NCI-H2029 treated with DMSO at 0.1 percent for 48 hours (cell line): ENCODE measurements at regions not wholly inside any gene's neighbourhood (a gene's known extent, or its start where the extent isn't known, plus 50 kb on each side); places are given as distances from the start of the nearest gene placed in this dataset.
"Not testable (repeated sequence)": the region's sequence is repeated elsewhere in the genome, so short reads cannot be mapped to it uniquely, and the experiment has no call there.

Experiments used
- DNase-seq: peaks from one replicate; lab custom pipeline; 2025; lab: John Stamatoyannopoulos, UW

- no peak for DNase-seq
These were observed 340.0 kb upstream of the NDST4 start for GRCh38 chr4:115453416-115453815.

GRCh38 chr4:115452229-115452628 is 338.8 kb upstream of the NDST4 start:
- not testable (repeated sequence) for DNase-seq

- no peak for DNase-seq
These were observed 324.3 kb upstream of the NDST4 start for GRCh38 chr4:115437739-115438138.

DNA sequence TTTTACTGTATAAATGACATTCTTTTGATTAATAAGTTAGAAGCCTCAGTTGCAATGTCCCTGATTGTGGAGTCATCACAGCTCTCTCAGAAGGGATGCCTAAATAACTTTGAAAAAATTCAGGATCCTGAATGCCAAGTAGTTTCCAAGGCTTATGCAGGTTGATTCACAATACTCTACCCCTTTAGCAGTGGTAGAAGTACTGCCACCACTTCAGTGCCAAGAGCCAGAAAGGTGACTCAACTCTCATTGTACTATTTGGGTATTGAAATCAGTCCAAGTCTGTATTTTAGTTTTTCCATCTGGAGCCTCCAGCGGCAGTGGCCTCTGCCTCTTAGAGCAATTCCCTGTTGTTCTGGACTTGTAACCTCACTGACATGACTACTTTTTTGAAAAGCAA is 320.1 kb upstream of the NDST4 start:
- no peak for DNase-seq

- no peak for DNase-seq
These were observed 316.6 kb upstream of the NDST4 start for GRCh38 chr4:115430024-115430423.

DNA sequence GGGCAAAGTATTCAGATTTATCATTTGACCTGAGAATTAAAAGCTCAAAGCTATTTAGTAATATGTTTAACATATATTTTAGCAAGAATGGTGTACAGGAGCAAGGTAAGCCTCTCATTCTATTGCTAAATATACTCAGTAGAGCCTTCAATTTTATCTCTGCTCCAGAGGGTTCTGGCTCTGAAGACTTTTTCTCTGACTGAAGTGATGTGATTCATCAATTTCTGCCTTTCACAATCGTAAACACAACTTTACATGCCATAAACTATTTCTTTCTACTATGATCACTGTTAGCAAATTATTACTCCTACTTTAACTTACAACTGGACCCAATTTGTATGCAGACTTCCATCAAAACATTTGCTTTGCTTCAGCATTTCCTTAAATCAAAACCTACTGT is 315.0 kb upstream of the NDST4 start:
- no peak for DNase-seq

DNA sequence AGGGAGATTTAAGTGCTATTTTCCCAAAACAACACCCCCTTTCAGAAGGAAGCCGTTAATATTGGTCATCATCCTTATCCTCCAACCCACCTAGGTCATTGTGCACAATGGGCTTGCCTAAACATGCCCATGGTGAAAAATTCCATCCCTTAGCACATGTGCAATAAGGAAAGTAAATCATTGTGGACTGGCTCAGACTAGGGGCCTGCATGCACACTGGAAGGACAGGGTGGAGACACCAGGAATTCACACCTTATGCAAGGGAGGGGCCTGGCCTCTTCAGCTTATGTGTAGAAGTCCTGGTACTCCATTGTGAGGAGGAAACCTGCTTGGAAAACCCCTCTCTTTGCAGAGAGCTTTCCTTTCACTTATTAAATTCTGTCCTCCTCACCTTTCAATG is 311.4 kb upstream of the NDST4 start:
- no peak for DNase-seq

- no peak for DNase-seq
These were observed 305.4 kb upstream of the NDST4 start for GRCh38 chr4:115418635-115419396.

DNA sequence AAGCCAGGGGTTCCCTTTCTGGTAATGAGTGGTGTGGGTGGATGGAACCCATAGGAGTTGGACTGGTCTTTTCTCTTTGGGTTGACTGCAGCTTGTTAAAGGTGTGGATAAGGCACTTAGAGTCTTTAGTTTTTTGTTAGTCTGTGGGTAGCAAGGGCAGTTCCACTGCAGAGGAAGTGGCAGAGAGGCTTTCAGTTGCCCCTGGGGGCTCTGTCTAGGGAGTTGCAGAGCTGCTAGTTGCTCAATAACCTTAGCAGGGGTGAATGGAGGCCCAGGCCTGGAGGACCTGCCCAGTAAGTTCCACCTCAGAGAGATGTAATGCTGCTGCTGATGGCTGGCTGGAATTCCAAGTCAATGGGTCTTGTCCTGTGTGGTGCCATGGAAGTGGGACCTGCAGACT is 282.6 kb upstream of the NDST4 start:
- DNase-seq: no peak

DNA sequence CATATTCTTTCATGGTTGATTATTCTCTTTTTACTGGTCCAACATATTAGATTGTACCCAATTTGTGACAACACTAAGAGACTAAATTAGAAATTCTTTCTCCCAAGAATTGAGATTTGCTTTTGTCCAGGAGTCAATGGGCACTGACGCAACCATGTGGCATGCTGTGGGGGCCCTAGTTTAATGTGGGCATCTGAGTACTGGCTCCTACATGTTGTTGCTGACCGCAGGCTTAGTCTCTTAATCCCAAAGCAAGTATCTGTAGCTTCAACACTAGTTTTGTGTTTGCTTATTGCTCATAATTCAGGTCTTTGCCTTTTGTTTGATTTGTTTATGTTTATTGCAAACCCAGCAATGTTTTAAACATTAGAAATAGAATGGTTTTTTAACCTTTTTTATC is 263.4 kb upstream of the NDST4 start:
- no peak for DNase-seq

DNA sequence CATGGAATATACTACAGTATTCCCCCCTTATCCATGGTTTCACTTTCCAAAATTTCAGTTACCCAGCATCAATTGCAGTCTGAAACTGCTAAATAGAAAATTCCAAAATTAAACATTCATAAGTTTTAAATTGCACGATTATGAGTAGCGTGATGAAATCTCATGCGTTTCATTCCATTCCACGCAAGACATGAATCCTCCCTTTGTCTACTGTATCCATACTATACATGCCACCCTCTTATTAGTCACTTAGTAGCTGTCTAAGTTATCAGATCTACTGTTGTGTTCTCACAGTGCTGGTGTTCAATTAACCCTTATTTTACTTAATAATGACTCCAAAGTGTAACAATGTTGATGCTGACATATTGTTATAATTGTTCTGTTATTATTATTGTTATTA is 261.2 kb upstream of the NDST4 start:
- no peak for DNase-seq

GRCh38 chr4:115370490-115370889 is 257.1 kb upstream of the NDST4 start:
- DNase-seq: no peak

GRCh38 chr4:115370012-115370411 is 256.6 kb upstream of the NDST4 start:
- DNase-seq: no peak

DNA sequence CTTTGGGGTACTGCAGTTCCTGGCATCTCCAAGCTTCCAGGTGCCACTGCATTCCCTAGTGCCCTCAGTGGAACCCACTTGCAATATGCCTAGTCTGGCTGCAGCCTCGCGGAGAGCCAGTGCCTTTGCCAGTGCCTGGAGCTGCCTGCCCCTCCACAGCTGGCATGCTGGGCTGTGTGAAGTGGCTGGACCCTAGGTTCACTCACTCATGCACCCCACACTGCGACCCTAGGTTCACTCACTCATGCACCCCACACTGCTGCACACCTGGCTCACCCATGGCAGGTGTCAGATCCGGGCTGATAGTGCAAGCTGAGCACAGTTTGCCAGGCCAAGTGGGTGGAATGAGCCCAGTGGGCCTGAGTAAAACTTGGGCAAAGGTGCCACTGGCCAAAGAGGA is 253.0 kb upstream of the NDST4 start:
- no peak for DNase-seq

DNA sequence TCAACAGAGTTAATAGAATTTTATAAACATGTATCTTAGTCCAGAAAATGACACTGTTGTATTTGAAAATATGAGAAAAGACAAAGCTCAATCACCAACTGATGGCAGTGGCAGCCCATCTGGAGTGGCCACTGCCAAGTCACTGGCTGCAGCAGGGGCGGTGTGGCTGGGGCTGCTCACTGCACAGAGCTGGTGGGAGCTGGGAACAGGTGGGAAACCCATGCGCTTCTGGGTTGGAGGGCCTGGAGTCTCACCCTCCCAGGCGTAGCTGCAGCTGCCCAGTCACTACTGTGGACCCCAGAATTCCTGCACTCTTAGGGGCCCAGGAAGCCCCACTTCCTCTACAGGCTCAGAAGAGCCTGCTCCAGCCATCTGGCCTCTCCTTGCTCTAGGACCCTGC is 251.8 kb upstream of the NDST4 start:
- DNase-seq: no peak

- no peak for DNase-seq
These were observed 248.4 kb upstream of the NDST4 start for GRCh38 chr4:115361781-115362180.

GRCh38 chr4:115360431-115360830 is 247.0 kb upstream of the NDST4 start:
- no peak for DNase-seq

GRCh38 chr4:115357776-115358175 is 244.4 kb upstream of the NDST4 start:
- no peak for DNase-seq

DNA sequence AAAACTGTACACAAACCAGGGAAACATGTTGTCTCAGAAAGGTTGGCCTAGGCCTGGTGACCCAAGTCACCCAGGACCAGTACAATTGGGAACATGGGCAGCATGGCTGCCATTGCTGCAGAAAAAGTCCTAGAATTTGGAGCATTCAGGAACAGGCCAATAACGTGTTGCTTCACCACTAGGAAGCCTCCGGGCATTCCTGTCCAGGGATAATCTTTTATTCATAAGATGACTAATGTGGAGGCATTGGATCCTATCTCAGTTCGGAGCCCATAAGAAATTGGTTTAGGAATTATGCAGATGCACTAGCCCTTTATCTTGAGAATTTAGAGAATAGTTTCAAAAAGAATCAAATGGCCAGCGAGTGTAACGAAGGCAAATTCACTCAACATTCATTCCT is 242.8 kb upstream of the NDST4 start:
- DNase-seq: no peak

GRCh38 chr4:115355329-115355728 is 241.9 kb upstream of the NDST4 start:
- DNase-seq: no peak

DNA sequence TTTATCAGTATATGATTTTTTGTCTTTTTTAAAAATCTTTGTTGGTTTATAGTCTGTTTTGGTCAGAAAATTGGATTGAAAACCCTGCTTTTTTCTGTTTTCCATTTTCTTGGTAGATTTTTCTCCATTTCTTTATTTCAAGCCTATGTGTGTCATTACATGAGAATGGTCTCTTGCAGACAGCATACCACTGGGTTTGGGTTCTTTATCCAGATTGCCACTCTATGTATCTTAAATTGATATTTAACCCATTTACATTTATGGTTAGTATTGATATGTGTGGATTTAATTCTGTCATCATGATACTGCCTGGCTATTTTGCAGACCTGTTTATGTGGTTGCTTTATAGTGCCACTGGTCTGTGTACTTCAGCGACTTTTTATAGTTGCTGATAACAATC is 239.9 kb upstream of the NDST4 start:
- no peak for DNase-seq

DNA sequence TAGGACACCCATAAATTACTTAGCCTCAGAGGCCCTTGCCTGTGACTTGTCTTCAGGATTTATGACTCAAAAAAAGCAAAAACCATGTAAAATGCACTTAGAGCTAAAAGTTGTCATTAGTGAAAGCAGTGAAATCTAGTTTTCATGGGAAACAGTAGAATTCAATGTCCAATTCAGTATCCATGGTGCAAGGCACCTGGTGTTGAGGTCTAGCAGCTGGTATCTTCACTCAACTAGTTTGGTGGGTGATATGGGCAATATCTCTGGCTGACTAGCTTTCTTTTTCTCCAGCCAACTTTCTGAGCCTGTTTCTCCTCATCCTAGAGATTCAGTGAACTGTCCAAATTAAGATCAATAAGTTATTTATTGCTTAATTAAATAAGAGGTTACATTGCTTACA is 229.8 kb upstream of the NDST4 start:
- DNase-seq: no peak

DNA sequence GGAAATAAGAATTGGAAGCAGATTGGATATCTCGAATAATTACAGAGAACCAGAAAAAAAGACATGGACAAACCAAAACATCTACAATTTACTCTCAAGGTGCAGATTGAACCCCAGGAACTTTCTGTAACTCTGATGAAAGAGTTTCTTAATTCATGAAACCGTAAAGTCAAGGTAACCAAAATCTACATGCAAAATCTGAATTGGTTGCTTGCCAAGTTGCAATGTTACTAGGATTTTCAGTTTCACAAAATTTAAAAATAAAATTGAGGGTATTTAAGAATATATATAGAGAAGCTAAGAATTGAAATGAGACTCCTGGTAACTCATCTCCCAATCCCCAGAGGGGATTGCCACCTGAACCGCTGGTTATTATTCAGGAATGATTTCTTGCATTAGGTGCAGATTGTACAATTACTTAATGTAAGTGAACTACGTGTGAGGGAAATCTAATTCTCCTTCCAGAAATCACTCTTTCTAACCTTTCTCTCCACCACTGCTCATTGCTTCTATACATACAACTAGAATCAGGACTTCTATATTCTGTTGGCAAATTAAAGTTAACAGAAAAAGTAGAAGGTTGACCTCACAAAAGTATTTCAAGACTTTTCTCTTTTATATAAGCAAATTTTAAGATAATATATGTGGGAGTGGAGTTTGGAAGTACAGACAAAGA is 221.5 kb upstream of the NDST4 start:
- DNase-seq: no peak

DNA sequence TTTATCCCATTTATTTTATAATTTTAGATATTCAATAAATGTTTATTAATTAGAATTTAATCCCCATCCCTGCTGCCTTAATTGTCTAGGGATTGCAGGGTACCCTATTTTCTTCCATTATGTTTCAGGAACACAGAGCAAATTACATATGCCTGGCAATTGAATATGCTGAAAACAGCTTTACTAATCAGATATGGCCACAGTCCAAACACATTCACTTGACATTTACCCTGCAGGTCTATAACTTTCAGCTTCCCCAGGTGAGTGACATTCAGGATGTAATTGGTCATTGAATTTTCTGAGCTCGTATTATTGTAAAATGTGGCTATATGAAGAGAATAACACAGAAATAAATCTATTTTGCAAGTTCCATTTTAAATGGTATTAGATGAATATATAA is 218.7 kb upstream of the NDST4 start:
- peak; percentile 1 for DNase-seq
